NAMALWA (cell line): ENCODE measurements at regions not wholly inside any gene's neighbourhood (a gene's known extent, or its start where the extent isn't known, plus 50 kb on each side); places are given as distances from the start of the nearest gene placed in this dataset.

ENCODE experiments used
- DNase-seq: peaks from one replicate; pipeline ENCODE4 v3.0.0-alpha.2; 2015; ENCODE audit warnings: low spot score

GRCh38 chr22:48807155-48807554 lies 1020.5 kb downstream of the BRD1 start:
- no peak for DNase-seq

GRCh38 chr22:48806227-48806781 lies 1021.4 kb downstream of the BRD1 start:
- DNase-seq: no peak

- DNase-seq: no peak
Measured at GRCh38 chr22:48805516-48805915, 1022.2 kb downstream of the BRD1 start.

- no peak for DNase-seq
Measured at GRCh38 chr22:48804811-48805301, 1022.8 kb downstream of the BRD1 start.

GRCh38 chr22:48803948-48804810 lies 1023.5 kb downstream of the BRD1 start:
- no peak for DNase-seq

GRCh38 chr22:48803171-48803947 lies 1024.3 kb downstream of the BRD1 start:
- DNase-seq: no peak

GRCh38 chr22:48802576-48802975 lies 1025.1 kb downstream of the BRD1 start:
- DNase-seq: no peak

- no peak for DNase-seq
Measured at GRCh38 chr22:48800886-48801607, 1026.6 kb downstream of the BRD1 start.

- DNase-seq: no peak
Measured at GRCh38 chr22:48800036-48800885, 1027.4 kb downstream of the BRD1 start.

- DNase-seq: no peak
Measured at GRCh38 chr22:48799227-48799970, 1028.3 kb downstream of the BRD1 start.

GRCh38 chr22:48798281-48799226 lies 1029.1 kb downstream of the BRD1 start:
- no peak for DNase-seq

- no peak for DNase-seq
Measured at GRCh38 chr22:48797731-48798130, 1029.9 kb downstream of the BRD1 start.

GRCh38 chr22:48796310-48797015 lies 1031.2 kb downstream of the BRD1 start:
- no peak for DNase-seq

- DNase-seq: no peak
Measured at GRCh38 chr22:48795664-48796063, 1032.0 kb downstream of the BRD1 start.

- no peak for DNase-seq
Measured at GRCh38 chr22:48794906-48795305, 1032.8 kb downstream of the BRD1 start.

GRCh38 chr22:48793949-48794348 lies 1033.7 kb downstream of the BRD1 start:
- DNase-seq: no peak

- no peak for DNase-seq
Measured at GRCh38 chr22:48786679-48786996, 1041.0 kb downstream of the BRD1 start.

- DNase-seq: no peak
Measured at GRCh38 chr22:48785792-48786678, 1041.6 kb downstream of the BRD1 start.
